ENCODE measurements at regions not wholly inside any gene's neighbourhood (a gene's known extent, or its start where the extent isn't known, plus 50 kb on each side); places are given as distances from the start of the nearest gene placed in this dataset.
A peak's percentile ranks its signal among the peaks of the same experiment; 100 is the strongest.
"Not testable (repeated sequence)": the region's sequence is repeated elsewhere in the genome, so short reads cannot be mapped to it uniquely, and the experiment has no call there.

DNA sequence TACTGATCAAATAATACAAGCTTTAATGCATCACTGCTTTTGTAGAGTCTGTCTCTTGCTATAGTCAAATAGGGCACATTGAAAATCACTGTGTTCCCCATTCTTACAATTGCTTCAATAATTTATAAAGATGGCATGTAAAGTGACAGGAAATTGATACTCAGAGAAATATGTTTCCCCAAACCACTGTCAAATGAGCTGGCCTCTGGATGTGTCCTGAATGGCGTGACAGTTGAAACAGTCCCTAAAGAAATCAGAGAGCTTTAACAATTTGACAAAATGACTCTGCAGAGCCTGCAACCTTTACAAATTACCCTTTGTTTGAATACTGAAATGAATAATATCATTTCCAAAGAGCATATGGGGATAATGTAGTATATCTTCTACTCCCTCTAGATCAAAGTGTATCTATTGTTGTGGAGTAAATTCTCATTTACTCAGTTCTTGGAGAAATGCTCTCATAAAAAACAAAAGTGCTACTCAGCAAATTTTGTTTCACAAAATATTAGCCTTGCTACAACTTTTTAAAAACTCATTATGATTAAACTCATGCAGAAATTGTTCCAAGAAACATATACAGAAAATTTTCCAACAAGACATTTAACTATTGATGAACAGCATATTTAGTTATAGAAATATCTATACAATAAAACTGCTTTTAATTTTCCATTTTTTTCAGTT lies 763.2 kb upstream of the SPRY2 start:
- no peak for DNase-seq

DNA sequence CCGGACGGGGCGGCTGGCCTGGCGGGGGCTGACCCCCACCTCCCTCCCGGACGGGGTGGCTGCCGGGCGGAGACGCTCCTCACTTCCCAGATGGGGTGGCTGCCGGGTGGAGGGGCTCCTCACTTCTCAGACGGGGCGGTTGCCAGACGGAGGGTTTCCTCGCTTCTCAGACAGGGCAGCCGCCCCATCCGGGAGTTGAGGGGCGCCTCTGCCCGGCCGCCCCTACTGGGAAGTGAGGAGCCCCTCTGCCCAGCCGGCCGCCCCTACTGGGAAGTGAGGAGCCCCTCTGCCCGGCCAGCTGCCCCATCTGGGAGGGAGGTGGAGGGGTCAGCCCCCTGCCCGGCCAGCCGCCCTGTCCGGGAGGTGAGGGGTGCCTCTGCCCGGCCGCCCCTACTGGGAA lies 761.1 kb upstream of the SPRY2 start:
- not testable (repeated sequence) for DNase-seq

DNA sequence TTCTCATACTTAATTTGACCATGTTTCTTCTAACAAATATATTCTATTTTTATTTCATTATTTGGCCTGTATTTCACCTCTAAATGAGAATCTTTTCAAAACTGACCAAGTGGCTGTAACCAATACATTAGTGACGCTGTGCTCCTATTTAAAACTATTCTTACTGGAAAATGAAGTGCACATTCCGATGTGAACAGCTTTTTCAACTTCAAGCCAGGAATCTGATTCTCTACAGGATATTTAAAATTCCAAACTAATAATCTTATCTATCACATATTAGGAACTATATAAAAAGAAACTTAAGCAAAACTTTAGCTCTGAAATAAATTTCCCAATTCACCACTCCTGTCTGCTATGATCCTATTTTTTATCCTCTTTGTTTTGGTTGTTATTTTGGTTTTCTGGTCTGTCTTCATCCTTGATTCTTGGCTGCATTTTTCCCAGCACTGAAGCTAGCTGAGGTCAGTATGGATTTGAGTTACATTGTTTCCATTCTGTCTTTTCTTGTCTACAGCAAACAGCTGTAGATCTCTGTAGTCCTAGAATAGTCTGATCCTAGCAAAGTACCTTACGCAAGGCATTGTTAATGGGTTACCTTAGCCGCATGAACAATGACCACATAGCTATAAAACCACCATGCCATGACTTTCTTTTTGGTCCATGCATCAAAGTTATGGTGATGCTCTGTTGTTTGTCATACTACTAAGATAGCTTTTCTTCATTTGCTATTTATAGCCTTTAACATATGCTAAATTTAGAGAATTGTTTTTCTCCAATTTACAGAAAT lies 748.6 kb upstream of the SPRY2 start:
- no peak for DNase-seq

DNA sequence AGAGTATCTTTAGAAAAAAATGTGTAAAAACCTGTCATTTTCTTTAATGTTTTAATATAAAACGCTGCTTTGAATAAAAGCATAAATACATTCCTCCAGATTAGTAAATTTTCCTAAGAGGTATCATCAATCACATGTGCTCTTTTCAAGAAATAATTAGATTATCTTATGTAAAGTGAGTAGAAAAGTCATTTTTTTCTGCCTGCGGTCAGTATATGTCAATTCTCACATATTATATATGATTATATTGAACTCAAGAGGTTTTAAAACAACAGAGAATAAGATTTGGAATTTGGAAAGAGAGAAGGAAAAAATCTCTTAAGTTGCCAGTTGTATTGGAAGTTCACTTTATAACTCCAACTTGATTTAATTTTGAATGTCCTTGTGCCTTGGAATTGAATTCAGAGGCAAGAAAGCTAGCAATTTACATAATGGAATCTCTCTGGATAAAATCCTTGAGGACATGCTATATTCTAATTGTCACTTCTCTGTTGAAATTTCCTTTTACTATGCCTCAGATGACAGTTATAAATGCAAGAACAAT lies 740.1 kb upstream of the SPRY2 start:
- DNase-seq, result peak; percentile 35

DNA sequence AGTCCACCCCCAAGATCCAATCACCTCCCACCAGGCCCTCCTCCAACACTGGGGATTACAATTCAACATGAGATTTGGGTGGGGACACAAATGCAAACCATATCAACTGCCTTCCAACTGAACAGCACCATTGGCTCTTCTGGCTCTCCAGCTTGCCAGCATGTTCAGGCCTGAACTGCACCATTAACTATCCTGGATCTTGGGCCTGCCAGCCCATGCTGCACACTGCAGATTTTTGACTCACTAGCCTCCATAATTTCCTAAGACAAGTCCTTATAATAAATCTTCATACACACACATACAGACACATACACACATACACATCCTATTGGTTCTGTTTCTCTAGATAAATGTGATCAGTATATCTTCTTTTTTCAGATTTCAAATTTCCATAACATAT lies 737.1 kb upstream of the SPRY2 start:
- DNase-seq, result peak; percentile 3

DNA sequence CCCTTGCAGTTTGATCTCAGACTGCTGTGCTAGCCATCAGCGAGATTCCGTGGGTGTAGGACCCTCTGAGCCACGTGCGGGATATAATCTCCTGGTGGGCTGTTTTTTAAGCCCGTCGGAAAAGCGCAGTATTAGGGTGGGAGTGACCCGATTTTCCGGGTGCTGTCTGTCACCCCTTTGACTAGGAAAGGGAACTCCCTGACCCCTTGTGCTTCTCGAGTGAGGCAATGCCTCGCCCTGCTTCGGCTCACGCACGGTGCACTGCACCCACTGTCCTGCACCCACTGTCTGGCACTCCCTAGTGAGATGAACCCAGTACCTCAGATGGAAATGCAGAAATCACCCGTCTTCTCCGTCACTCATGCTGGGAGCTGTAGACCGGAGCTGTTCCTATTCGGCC lies 728.9 kb upstream of the SPRY2 start:
- not testable (repeated sequence) for DNase-seq

DNA sequence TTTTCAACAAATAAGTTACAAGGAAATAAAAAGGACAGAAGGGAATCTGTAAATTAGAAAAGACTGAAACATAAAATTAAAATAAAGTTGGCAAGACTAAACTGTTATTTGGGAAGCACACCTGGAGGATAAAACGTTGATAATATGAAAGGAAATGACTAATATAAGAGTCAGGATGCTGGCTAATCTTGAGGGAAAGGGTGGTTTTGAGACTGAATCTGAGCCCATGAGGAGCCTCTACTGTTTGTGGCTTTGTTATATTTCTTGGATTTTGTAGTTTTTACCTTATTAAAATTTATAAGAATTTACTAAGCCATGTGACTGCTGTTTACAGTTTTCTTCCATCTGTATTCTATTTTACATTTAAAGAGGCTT lies 718.0 kb upstream of the SPRY2 start:
- no peak for DNase-seq

DNA sequence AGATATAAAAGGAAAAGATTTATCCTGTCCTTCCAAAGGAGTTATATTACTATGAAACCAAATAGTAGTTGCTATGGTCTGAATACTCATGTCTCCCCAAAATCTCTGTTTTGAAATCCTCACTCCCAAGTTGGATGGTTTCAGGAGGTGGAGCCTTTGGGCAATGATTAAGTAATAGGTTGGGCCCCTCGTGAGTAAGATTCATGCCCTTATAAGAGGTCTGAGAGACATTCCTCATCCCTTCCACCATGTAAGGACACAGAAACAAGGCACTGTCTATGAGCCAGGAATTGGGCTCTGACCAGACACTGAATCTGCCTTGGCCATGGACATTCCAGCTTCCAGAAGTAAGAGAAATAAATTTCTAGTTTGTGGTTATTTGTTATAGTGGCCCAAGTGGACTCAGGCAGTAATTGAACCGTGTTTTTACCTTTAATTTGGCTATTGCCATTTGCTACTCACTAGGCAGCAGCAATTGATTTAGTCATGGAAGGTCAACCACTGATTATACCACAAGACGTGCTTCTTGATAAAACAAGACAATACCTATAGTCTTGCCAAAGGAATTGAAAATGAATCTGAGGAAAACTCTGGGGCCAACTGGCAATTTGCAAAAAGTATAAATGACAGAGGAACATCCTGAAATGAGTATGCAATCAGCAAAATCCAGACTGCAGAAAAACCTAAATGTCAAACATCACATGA lies 717.4 kb upstream of the SPRY2 start:
- no peak for DNase-seq

DNA sequence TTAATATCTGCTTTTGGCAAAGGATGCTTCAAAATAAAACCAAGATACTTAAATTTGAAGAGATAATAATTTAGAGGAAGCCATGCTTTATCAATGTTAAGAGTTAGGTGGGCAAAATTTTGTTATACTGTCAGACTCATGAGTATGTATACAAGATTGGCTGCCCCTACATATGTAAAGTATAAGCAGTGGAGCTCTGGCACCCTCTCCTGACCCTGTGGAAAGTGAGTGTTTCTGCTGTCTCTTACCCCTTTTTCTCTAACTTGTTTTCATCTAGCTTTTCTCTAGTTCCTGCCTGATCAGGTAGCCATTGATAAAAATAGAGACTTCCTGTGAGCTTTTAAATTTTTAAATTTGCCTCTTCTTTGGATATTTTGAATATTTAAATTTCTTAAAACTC lies 710.9 kb upstream of the SPRY2 start:
- DNase-seq, result peak; percentile 26

DNA sequence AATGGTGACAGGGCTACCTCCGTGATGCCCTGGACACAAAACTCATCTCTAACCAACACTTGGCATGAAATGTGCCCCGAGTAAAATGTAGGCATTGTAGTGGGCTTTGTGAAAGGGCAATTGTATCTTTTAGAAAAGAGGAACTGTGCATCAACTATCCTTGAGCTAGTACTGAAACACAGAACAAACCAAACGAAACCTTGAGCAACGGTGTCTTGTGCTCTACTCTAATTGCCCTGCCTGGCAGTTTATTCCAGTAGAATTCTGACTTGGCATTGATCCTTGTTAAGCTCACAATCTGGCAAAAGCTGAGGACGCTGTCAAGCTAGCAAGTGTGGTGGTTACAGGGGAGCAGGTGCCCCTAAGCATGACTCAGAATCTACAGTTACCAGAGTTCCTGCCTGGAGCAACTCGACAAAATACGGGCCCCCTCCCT lies 707.1 kb upstream of the SPRY2 start:
- DNase-seq, result peak; percentile 8

DNA sequence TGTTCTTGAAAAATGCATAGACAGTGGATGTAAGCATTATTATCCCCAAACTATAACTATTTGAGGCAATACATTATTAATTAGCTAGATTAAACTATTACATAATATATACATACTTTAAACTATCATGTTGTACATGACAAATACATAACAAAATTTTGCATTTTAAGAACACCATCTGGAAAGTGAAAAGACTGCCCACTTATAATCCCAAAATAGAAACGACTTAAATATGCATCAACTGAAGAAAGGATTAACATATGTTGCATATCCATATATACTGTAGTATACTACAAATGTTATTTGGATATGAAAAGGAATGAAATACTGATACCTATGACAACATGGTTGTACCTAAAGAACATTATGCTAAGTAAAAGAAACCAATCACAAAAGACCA lies 700.8 kb upstream of the SPRY2 start:
- DNase-seq, result no peak

DNA sequence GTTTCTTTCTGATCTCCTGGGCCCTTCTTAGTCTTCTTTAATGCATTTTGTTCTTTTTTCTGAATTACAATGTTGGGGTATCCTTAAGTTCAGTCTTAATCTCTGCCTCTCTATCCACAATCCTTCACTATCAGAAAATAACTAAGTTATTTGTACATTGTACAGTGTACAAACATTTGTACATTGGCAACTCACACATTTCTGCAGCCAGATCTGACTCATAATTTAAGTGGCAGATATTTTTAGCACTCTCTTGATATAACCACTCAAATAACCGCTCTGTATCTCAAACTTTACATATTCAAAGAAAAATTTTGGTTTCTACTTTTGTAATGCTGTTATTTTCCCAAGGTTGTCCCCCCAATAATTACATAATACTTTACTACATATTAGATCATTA lies 691.1 kb upstream of the SPRY2 start:
- DNase-seq, result no peak

DNA sequence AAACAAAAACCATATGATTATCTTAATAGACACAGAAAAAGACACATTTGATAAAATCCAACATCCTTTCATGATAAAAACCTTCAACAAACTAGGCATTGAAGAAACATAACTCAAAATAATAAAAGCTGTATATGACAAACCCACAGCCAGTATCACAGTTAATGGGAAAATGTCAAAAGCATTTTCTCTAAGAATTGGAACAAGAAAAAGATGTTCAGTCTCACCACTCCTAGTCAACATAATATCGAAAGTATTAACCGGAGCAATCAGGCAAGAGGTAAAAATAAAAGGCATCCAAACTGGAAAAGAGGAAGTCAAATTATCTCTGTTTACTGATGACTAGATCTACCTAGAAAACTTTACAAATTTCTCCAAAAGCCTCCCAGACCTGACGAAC lies 684.2 kb upstream of the SPRY2 start:
- DNase-seq, result no peak

DNA sequence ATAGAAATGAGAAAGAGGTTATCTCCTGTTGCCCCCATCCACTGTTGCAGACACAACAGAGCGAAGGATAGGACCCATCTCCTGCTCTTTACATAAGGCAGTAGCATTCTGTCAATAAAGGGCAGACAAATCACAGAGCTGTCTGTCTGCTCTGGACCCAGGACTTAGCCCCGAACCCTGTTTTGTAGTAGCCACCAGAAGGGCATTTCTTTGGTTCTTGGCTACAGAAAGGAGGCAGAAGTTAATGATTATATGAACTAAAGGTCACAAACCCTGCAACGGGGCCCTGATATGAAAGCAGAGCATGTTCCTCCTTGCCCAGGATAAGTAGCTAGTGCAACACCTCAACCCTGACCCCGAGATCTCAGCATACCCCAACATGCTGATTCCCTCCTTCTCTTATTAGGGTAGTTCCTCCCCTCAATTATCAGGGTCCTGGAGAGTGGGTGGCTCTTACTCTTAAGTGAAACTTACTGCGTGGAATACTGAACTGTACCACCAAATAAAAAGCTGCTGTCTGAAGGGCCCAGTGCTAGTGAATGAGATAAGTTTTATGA lies 680.4 kb upstream of the SPRY2 start:
- DNase-seq, result no peak

DNA sequence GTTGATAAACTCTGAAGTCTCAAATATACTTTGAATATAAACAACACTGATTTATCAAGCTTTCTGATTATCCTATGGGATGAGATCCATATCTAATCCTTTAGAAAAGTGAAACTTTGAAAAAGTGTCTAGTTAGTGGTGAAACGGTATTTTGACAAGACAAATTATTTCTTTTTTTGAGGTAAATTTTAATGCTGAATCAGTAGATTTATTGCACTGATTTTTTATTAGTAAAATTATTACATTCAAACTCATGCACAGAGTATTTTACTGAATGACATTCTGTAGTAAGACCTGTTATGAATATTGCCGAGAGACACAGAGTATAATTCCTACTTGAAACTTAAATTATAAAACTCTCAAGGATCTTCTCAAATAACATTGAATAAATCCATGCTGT lies 679.1 kb upstream of the SPRY2 start:
- DNase-seq, result no peak

DNA sequence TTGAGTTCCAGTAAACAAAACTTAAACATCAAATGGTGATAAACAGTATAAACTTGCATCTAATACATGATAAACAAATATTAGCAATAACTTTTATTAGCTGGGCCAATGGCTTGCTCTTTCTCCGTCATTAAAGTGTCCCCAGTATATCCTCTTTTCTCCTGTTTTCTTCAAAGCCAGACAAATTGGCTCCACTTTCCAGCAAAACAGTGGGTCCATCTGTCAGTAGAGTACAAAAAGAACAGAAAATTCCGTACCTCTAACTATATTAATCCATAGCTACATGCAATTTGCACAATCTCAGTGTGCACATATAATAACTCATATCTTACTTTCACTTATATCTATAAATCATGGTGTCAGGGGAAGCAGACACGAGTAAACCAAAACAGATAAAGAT lies 678.0 kb upstream of the SPRY2 start:
- no peak for DNase-seq

DNA sequence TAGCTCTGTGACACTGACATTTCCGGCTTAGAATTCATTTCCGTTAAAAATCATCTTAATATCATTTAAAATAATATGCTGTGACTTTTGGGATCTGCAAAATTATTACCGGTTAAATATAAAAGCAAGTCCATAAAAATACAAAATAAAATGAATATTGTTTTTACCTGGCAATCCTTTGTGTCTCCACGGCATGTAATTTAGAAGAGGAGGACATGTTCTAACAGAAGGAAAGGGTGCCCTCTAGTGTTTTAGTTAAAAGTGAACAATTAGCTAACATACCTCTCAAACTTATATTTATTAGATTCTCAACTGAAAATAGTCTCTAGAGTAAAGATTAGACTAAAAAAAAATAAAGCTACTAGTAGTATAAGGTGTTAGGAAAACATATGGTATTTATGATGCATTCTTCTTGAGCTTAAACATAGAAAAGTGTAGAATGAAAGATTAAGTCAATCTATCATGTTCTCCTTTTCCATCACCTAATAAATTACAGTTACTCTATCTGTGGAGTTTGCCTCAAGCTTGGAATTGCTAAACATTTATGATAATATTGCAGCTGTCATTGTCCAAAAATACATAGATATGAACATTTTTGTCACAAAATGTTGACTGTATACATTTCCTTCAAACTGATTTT lies 676.7 kb upstream of the SPRY2 start:
- DNase-seq, result peak; percentile 74

DNA sequence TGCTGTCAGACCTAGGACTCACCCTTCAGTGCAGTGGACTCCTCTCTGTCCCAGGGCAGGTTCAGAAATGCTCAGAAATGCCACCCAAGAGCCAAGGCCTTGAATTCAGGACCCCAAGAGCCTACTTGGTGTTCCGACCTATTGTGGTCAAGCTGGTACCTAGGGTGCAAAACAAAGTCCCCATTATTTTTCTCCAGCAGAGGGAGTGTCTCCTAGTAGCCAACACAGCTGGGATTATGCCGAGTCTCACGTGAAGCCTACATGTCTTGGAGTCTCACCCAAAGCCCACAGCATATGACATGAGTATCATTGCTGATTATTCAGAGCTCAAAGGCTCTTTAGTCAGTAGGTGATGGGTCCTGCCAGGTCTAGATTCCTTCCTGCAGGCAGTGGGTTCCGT lies 671.1 kb upstream of the SPRY2 start:
- DNase-seq, result no peak

DNA sequence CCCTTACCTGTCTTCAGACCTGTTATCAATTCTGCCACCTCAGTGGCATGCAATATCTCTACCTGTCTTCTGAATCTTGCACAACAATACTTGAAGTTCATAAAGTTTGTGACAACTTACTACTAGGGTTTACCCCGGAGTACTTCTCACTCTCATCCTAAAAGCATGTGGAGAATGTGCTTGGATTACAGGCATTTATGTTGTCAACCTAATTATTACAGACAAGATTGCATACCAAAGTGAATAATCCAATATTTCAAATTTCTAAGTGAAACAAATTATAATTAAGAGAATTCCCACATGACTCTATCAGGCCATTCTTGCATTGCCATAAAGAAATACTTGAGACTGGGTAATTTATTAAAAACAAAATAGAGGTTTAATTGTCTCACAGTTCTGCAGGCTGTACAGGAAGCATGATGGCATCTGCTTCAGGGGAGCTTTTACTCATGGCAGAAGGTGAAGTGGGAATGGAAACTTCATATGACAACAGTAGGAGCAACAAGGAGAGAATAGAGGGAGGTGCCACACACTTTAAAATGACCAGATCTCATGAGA lies 661.0 kb upstream of the SPRY2 start:
- no peak for DNase-seq

DNA sequence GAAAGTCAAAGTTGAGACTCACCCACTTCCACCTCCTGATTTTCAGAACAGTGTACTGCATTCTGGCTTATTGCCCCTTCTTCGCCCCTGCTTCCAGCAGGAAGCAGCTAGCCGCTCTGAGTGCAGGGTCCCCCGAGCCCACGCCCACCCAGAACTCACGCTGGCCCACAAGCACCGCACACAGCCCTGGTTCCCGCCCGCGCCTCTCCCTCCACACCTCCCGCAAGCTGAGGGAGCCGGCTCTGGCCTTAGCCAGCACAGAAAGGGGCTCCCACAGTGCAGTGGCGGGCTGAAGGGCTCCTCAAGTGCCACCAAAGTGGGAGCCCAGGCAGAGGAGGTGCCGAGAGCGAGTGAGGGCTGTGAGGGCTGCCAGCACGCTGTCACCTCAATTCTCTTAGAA lies 657.7 kb upstream of the SPRY2 start:
- DNase-seq, result not testable (repeated sequence)

DNA sequence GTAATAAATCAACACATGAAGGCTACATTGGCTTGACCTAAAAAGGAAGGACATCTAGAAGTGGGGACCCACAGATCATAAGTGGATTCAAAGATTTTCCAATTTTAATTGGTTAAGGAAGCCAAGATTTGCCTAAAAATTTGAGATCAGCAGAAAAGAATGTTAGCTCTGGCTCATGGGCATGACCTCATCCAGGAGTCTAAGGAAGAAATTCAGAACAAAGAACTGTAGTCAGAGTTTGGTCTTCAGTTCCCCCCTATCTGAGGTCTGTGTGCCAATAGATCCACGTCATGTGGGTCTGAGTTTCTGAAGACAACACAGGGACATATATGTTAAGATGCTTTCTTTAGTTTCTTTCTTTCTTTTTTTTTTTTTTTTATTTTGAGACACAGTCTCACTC lies 648.8 kb upstream of the SPRY2 start:
- no peak for DNase-seq

DNA sequence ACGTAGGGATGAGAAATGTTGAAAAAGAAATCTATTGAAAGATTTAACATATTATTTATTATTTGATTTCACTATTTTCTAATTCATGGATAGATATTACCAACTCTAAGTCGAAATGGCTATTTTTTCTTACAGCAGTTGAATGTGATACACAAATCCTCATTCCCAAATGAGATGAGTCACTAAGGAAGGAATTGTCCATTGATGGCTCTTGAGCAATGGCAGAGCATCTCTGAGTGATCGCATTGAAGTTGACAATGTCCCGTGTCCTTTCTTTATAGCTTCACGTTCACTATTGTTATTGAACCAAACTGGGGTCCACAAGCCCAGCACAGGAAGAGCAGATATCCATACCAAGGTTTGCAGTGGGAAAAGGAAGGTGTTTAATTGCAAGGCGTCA lies 648.3 kb upstream of the SPRY2 start:
- no peak for DNase-seq

All from OCI-M1 (cell line).